ENCODE measurements at regions not wholly inside any gene's neighbourhood (a gene's known extent, or its start where the extent isn't known, plus 50 kb on each side); places are given as distances from the start of the nearest gene placed in this dataset.
"Not testable (repeated sequence)": the region's sequence is repeated elsewhere in the genome, so short reads cannot be mapped to it uniquely, and the experiment has no call there.

DNA sequence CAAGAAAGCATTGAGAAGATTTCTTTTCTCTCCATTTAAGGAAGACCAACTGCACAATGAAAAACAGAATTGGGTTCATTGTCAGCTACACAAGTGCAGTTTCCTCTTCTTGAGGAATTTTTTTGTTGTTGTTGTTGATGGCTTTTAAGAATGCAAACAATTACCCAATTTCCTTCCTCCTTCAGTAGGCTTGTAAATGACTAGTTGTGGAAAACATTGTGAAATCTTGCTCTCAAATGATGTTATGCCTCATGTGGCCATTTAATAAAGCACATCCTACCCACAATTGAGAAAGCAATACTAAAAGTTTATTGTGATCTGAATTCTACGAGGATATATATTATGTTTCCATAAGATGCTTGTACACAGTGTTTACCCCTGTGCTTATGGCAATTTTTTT is 171.6 kb downstream of the FAM174A start:
- Histone ChIP-seq H3K27me3 (no peaks in the 10 kb centered on the region), H3K4me3 (no peak overlapping the region), H3K27ac (no peak overlapping the region), H3K4me1 (no peaks in the 10 kb centered on the region), H3K36me3 (no peaks in the 10 kb centered on the region), H3K9me3 (no peaks in the 10 kb centered on the region)
- TF ChIP-seq, protein P1, sequence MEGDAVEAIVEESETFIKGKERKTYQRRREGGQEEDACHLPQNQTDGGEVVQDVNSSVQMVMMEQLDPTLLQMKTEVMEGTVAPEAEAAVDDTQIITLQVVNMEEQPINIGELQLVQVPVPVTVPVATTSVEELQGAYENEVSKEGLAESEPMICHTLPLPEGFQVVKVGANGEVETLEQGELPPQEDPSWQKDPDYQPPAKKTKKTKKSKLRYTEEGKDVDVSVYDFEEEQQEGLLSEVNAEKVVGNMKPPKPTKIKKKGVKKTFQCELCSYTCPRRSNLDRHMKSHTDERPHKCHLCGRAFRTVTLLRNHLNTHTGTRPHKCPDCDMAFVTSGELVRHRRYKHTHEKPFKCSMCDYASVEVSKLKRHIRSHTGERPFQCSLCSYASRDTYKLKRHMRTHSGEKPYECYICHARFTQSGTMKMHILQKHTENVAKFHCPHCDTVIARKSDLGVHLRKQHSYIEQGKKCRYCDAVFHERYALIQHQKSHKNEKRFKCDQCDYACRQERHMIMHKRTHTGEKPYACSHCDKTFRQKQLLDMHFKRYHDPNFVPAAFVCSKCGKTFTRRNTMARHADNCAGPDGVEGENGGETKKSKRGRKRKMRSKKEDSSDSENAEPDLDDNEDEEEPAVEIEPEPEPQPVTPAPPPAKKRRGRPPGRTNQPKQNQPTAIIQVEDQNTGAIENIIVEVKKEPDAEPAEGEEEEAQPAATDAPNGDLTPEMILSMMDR (IDR thresholded peaks at IDR 0.05): peak; percentile 44
- DNase-seq (no peak), ATAC-seq (peak; percentile 79)
- intact Hi-C loops (cut with DNase I): no loop called here

DNA sequence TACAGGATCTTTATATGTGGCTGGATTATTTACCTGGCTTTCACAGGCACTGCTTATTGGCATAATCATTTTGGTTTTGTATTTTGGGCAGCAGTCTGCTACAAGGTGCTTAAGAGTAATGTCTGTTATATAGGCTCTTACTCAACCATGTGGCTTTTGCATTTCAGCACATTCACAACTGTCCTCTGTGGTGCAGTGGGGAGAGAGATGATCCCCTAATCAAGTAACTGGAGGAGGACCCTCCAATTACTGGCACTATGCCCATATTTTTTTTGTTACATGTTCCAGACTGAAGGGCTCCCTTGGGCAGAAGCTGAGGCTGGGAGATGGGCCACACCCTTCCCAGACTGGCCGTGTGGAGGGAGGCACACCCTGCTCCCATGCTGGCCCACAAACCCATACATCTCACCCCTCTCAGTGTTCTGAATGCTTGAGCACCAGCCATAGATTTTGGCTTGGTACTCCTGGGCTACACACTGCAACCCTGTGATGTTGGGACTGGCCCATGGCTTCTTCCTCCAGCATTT is 173.5 kb downstream of the FAM174A start:
- TF ChIP-seq, protein P1 (IDR thresholded peaks at IDR 0.05): no peak

DNA sequence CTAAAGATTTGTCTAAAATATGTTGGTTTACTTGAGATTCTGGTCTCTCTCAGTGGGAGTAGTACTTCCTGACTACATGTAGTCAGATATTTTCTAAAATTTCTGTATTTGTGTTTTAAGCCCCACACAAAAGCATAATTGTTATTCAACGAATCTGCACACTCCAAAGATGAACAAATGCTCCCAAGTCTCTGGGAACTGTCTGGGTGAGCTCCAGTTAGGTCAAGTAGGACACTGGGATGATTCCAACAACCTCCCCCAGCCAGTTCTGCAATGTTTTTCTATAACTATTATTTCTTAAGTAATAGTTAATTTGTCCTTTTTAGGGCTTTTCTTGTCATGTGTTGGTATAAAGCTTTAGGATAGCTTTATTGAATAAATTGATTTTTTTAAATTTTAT is 174.6 kb downstream of the FAM174A start:
- ATAC-seq: no peak
- no peaks in the 10 kb centered on the region for H3K9me3 ChIP-seq
- no peak overlapping the region for H3K4me3 ChIP-seq
- H3K4me1 ChIP-seq: no peaks in the 10 kb centered on the region
- H3K27ac ChIP-seq: no peak overlapping the region
- no peaks in the 10 kb centered on the region for H3K36me3 ChIP-seq
- H3K27me3 ChIP-seq: no peaks in the 10 kb centered on the region
- TF ChIP-seq, protein P1 (IDR thresholded peaks at IDR 0.05): no peak
- DNase-seq: no peak
- intact Hi-C loops (cut with DNase I): no loop called here

More for the DNA sequence above, 173.5 kb downstream of the FAM174A start:
- no peaks in the 10 kb centered on the region for H3K27me3 ChIP-seq
- H3K27ac ChIP-seq: no peak overlapping the region
- H3K4me3 ChIP-seq: no peak overlapping the region
- no peaks in the 10 kb centered on the region for H3K9me3 ChIP-seq
- intact Hi-C loops (cut with DNase I): no loop called here
- no peaks in the 10 kb centered on the region for H3K36me3 ChIP-seq
- DNase-seq (no peak), ATAC-seq (peak; percentile 36)
- H3K4me1 ChIP-seq: no peaks in the 10 kb centered on the region

DNA sequence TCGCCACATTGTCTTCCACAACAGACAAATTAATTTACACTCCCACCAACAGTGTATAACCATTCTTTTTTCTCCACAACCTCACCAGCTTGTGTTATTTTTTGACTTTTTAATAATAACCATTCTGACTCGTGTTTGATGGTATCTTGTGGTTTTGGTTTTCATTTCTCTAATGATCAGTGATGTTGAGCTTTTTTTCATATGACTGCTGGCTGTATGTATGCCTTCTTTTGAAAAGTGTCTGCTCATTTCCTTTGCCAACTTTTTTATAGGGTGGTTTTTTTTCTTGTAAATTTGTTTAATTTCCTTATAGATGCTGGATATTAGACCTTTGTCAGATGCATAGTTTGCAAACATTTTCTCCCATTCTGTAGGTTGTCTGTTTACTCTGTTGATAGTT is 179.6 kb downstream of the FAM174A start:
- DNase-seq; H3K36me3 ChIP-seq; H3K27ac ChIP-seq; H3K27me3 ChIP-seq; H3K9me3 ChIP-seq; H3K4me3 ChIP-seq; ATAC-seq; intact Hi-C loops (cut with DNase I); H3K4me1 ChIP-seq: not testable (repeated sequence)

DNA sequence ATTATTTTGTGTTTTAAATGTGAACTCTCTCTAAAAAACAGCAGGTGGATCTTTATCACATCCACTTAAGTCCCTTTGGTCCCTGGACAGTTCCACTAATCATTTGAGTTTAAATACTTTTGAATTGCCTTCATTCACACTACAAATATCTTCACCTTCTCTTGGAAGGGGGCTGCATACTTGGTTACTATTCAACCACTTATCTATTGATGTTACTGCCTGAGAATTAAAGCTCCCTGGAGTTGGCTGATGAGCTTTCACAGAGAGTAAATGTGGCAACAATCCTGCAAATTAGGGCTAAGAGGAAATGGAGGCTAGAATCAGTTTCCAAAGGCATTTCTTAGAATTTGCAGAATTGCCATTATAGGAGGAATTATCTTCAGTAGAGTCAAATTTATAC is 180.4 kb downstream of the ST8SIA4 start:
- intact Hi-C loops (cut with DNase I): no loop called here
- Histone ChIP-seq H3K9me3 (no peaks in the 10 kb centered on the region), H3K27me3 (no peaks in the 10 kb centered on the region), H3K4me3 (no peak overlapping the region), H3K36me3 (no peaks in the 10 kb centered on the region), H3K27ac (no peak overlapping the region), H3K4me1 (no peaks in the 10 kb centered on the region)
- TF ChIP-seq, protein P1 (IDR thresholded peaks at IDR 0.05): no peak
- ATAC-seq (no peak), DNase-seq (no peak)

DNA sequence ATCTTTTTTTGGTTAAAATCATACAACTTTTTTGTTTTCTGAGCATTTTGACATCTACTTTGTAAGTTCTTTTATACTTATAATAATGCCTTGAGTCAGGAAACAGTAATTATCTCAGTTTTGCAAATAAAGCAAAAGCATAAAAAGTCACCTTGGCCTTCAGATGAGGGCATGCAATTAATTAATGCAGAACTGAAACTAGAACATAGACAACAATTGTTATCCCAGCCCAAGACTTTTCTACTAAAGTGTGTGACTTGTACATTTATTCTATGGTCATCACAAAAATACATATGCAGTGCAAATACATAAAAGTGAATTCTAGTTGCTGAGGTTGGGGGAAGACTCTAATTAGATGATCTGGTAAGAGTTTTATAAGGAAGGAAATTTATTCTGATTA is 179.9 kb downstream of the ST8SIA4 start:
- no peak overlapping the region for H3K27ac ChIP-seq
- ATAC-seq (no peak), DNase-seq (no peak)
- TF ChIP-seq, protein P1 (IDR thresholded peaks at IDR 0.05): no peak
- no peaks in the 10 kb centered on the region for H3K4me1 ChIP-seq
- no peaks in the 10 kb centered on the region for H3K9me3 ChIP-seq
- no peak overlapping the region for H3K4me3 ChIP-seq
- H3K27me3 ChIP-seq: no peaks in the 10 kb centered on the region
- intact Hi-C loops (cut with DNase I): no loop called here
- H3K36me3 ChIP-seq: no peaks in the 10 kb centered on the region
